Trophoblast cell (in vitro differentiated cells and primary cell): ENCODE measurements at regions not wholly inside any gene's neighbourhood (a gene's known extent, or its start where the extent isn't known, plus 50 kb on each side); places are given as distances from the start of the nearest gene placed in this dataset.

Experiments used
- DNase-seq, 2 donors: peaks; one replicate each; pipeline ENCODE4 v3.0.0-alpha.2; 2016
- H2AFZ ChIP-seq: 2 replicates; pipeline ENCODE4 v1.6.1; 2013; ENCODE audit warnings: low read length, moderate library complexity, mild to moderate bottlenecking; ENCODE audit not compliant: insufficient read depth, poor library complexity
- H2AK5ac ChIP-seq: 2 replicates; pipeline ENCODE4 v1.6.1; 2013; ENCODE audit warnings: mild to moderate bottlenecking, low read length
- H2BK120ac ChIP-seq: 2 replicates; pipeline ENCODE4 v1.6.1; 2013; ENCODE audit warnings: low read length, mild to moderate bottlenecking, moderate library complexity; ENCODE audit not compliant: insufficient read depth, poor library complexity
- H2BK12ac ChIP-seq: 2 replicates; pipeline ENCODE4 v1.6.1; 2013; ENCODE audit warnings: mild to moderate bottlenecking, low read length, moderate library complexity
- H2BK5ac ChIP-seq: 2 replicates; pipeline ENCODE4 v1.6.1; 2013; ENCODE audit warnings: low read length, low read depth, moderate library complexity, mild to moderate bottlenecking; ENCODE audit not compliant: poor library complexity
- H3K14ac ChIP-seq: 2 replicates; pipeline ENCODE4 v1.6.1; 2013; ENCODE audit warnings: mild to moderate bottlenecking, low read length
- H3K18ac ChIP-seq: 2 replicates; pipeline ENCODE4 v1.6.1; 2013; ENCODE audit warnings: mild to moderate bottlenecking, low read length
- H3K23ac ChIP-seq: 2 replicates; pipeline ENCODE4 v1.6.1; 2013; ENCODE audit warnings: low read length
- H3K27ac ChIP-seq: 2 replicates; pipeline ENCODE4 v1.5.1; 2013; ENCODE audit warnings: low read depth, mild to moderate bottlenecking, inconsistent platforms, low read length, moderate library complexity
- H3K27me3 ChIP-seq: 2 replicates; pipeline ENCODE4 v1.6.1; 2013; ENCODE audit warnings: inconsistent platforms, mild to moderate bottlenecking, low read length, moderate library complexity; ENCODE audit not compliant: insufficient read depth
- H3K36me3 ChIP-seq, 2 experiments: 1 replicate in 1 of 2; 2 replicates in 1 of 2; pipeline ENCODE4 v1.6.1; 2013; ENCODE audit warnings: low read length in 2 of 2, mild to moderate bottlenecking in 2 of 2, moderate library complexity in 1 of 2; ENCODE audit not compliant: insufficient read depth in 2 of 2, control insufficient read depth in 1 of 2
- H3K4ac ChIP-seq: 2 replicates; pipeline ENCODE4 v1.6.1; 2013; ENCODE audit warnings: low read depth, mild to moderate bottlenecking, low read length, moderate library complexity
- H3K4me1 ChIP-seq, 2 experiments: 1 replicate in 1 of 2; 2 replicates in 1 of 2; pipeline ENCODE4 v1.6.1; 2013; ENCODE audit warnings: low read length in 2 of 2, mild to moderate bottlenecking in 2 of 2, moderate library complexity in 1 of 2; ENCODE audit not compliant: insufficient read depth in 2 of 2, control insufficient read depth in 1 of 2
- H3K4me2 ChIP-seq: 2 replicates; pipeline ENCODE4 v1.6.1; 2013; ENCODE audit warnings: inconsistent platforms, mild to moderate bottlenecking, low read length, moderate library complexity
- H3K4me3 ChIP-seq: 2 replicates; pipeline ENCODE4 v1.5.1; 2013; ENCODE audit warnings: mild to moderate bottlenecking, low read depth, low read length, inconsistent platforms
- H3K79me1 ChIP-seq: one replicate; pipeline ENCODE4 v1.6.1; 2013; ENCODE audit warnings: low read length
- H3K79me2 ChIP-seq: 2 replicates; pipeline ENCODE4 v1.6.1; 2013; ENCODE audit warnings: low read length, mild to moderate bottlenecking; ENCODE audit not compliant: control insufficient read depth, insufficient read depth, poor library complexity
- H3K9ac ChIP-seq: 2 replicates; pipeline ENCODE4 v1.6.1; 2013; ENCODE audit warnings: mild to moderate bottlenecking, low read length
- H3K9me3 ChIP-seq: 2 replicates; pipeline ENCODE4 v1.6.1; 2013; ENCODE audit warnings: low read depth, mild to moderate bottlenecking, control low read depth, inconsistent platforms, low read length; ENCODE audit not compliant: insufficient read depth
- H4K12ac ChIP-seq: 2 replicates; pipeline ENCODE4 v1.6.1; 2013; ENCODE audit warnings: low read depth, mild to moderate bottlenecking, low read length, moderate library complexity
- H4K8ac ChIP-seq: 2 replicates; pipeline ENCODE4 v1.6.1; 2013; ENCODE audit warnings: low read depth, mild to moderate bottlenecking, low read length, moderate library complexity
- H4K91ac ChIP-seq: one replicate; pipeline ENCODE4 v1.6.1; 2013; ENCODE audit warnings: low read depth, mild to moderate bottlenecking, low read length, moderate library complexity
- WGBS: extraction: QIAGEN DNeasy Blood & Tissue Kit; methylation state at CpG from one replicate; pipeline ENCODE4 v1.1.7; 2013; ENCODE audit warnings: missing lambda C conversion rate; ENCODE audit not compliant: insufficient read length, insufficient coverage; ENCODE audit errors: extremely low coverage; 5-methylcytosine and 5-hydroxymethylcytosine counted together

- H4K12ac ChIP-seq, result no peak overlapping the region
- no CpG with 5 or more reads among the region's 6 CpGs for WGBS
Observed at GRCh38 chr9:8262625-8263622, 463.3 kb upstream of the DMAC1 start.

GRCh38 chr9:8261737-8262136 lies 462.2 kb upstream of the DMAC1 start:
- H4K91ac ChIP-seq, result no peak overlapping the region
- no peak overlapping the region for H4K12ac ChIP-seq
- no peak for DNase-seq
- H2BK12ac ChIP-seq, result no peak overlapping the region
- no peak overlapping the region for H4K8ac ChIP-seq
- H3K9ac ChIP-seq, result no peak overlapping the region
- no peaks in the 10 kb centered on the region for H3K79me1 ChIP-seq
- H3K79me2 ChIP-seq, result no peaks in the 10 kb centered on the region
- no peak overlapping the region for H3K27ac ChIP-seq
- no peak overlapping the region for H3K23ac ChIP-seq
- H3K4me2 ChIP-seq, result no peak overlapping the region
- no peak overlapping the region for H3K4ac ChIP-seq
- H3K4me1 ChIP-seq, result peaks cover 0 to 5% of the 10 kb centered on the region in 2 experiments
- no peak overlapping the region for H3K18ac ChIP-seq
- H3K9me3 ChIP-seq, result no peaks in the 10 kb centered on the region
- no CpG with 5 or more reads among the region's 3 CpGs for WGBS
- no peak overlapping the region for H2BK5ac ChIP-seq
- no peaks in the 10 kb centered on the region for H3K36me3 ChIP-seq
- no peak overlapping the region for H3K4me3 ChIP-seq
- H3K14ac ChIP-seq, result no peak overlapping the region
- no peak overlapping the region for H2AFZ ChIP-seq
- H2AK5ac ChIP-seq, result no peak overlapping the region
- H2BK120ac ChIP-seq, result no peak overlapping the region
- no peaks in the 10 kb centered on the region for H3K27me3 ChIP-seq

More at GRCh38 chr9:8262625-8263622, 463.3 kb upstream of the DMAC1 start:
- Histone ChIP-seq H4K8ac (no peak overlapping the region), H3K79me1 (no peaks in the 10 kb centered on the region), H3K27ac (no peak overlapping the region), H2AFZ (no peak overlapping the region), H2BK12ac (no peak overlapping the region), H3K4me2 (peak overlapping the region; percentile 5), H2BK5ac (no peak overlapping the region), H4K91ac (no peak overlapping the region), H3K27me3 (no peaks in the 10 kb centered on the region), H3K4me3 (no peak overlapping the region), H3K9me3 (no peaks in the 10 kb centered on the region), H2AK5ac (no peak overlapping the region), H3K4ac (no peak overlapping the region), H3K14ac (no peak overlapping the region), H3K36me3 (no peaks in the 10 kb centered on the region), H3K23ac (peak overlapping the region; percentile 41), H3K79me2 (no peaks in the 10 kb centered on the region), H3K9ac (no peak overlapping the region), H3K4me1 (peaks cover 0 to 5% of the 10 kb centered on the region in 2 experiments), H2BK120ac (no peak overlapping the region), H3K18ac (no peak overlapping the region)
- DNase-seq, result no peak

GRCh38 chr9:8259028-8259427 lies 459.4 kb upstream of the DMAC1 start:
- Histone ChIP-seq H3K27me3 (no peaks in the 10 kb centered on the region), H3K23ac (no peak overlapping the region), H2AK5ac (no peak overlapping the region), H3K14ac (no peak overlapping the region), H4K12ac (no peak overlapping the region), H4K8ac (no peak overlapping the region), H3K18ac (no peak overlapping the region), H3K9me3 (no peaks in the 10 kb centered on the region), H2BK12ac (no peak overlapping the region), H3K4me3 (no peak overlapping the region), H2AFZ (no peak overlapping the region), H3K36me3 (no peaks in the 10 kb centered on the region), H3K4me1 (peaks cover 0 to 5% of the 10 kb centered on the region in 2 experiments), H3K9ac (no peak overlapping the region), H4K91ac (no peak overlapping the region), H3K79me1 (no peaks in the 10 kb centered on the region), H3K27ac (no peak overlapping the region), H3K4me2 (no peak overlapping the region), H2BK120ac (no peak overlapping the region), H3K79me2 (no peaks in the 10 kb centered on the region), H2BK5ac (no peak overlapping the region), H3K4ac (no peak overlapping the region)
- peak in 1 of 2 donors; percentile 4 for DNase-seq
- WGBS, result no CpG with 5 or more reads among the region's 4 CpGs

GRCh38 chr9:8256880-8257279 lies 457.3 kb upstream of the DMAC1 start:
- H3K4me1 ChIP-seq, result no peaks in the 10 kb centered on the region
- no peaks in the 10 kb centered on the region for H3K79me2 ChIP-seq
- H3K9me3 ChIP-seq, result no peaks in the 10 kb centered on the region
- no peak overlapping the region for H3K4ac ChIP-seq
- H3K4me3 ChIP-seq, result no peak overlapping the region
- H3K4me2 ChIP-seq, result no peak overlapping the region
- H2AK5ac ChIP-seq, result no peak overlapping the region
- H3K23ac ChIP-seq, result no peak overlapping the region
- H2BK12ac ChIP-seq, result no peak overlapping the region
- H3K27ac ChIP-seq, result no peak overlapping the region
- H2BK5ac ChIP-seq, result no peak overlapping the region
- H3K18ac ChIP-seq, result no peak overlapping the region
- no peaks in the 10 kb centered on the region for H3K79me1 ChIP-seq
- no peak for DNase-seq
- no peak overlapping the region for H3K14ac ChIP-seq
- no peak overlapping the region for H2BK120ac ChIP-seq
- no CpG with 5 or more reads among the region's 2 CpGs for WGBS
- no peaks in the 10 kb centered on the region for H3K36me3 ChIP-seq
- no peaks in the 10 kb centered on the region for H3K27me3 ChIP-seq
- no peak overlapping the region for H2AFZ ChIP-seq
- no peak overlapping the region for H4K12ac ChIP-seq
- no peak overlapping the region for H4K8ac ChIP-seq
- no peak overlapping the region for H3K9ac ChIP-seq
- H4K91ac ChIP-seq, result no peak overlapping the region
